GM12891 (cell line): ENCODE measurements at regions not wholly inside any gene's neighbourhood (a gene's known extent, or its start where the extent isn't known, plus 50 kb on each side); places are given as distances from the start of the nearest gene placed in this dataset.

Experiments
- POLR2A ChIP-seq: IDR thresholded peaks from 2 replicates; pipeline ENCODE4 v1.6.1; 2011; ENCODE audit warnings: low read depth, low read length, control low read depth
- POLR2AphosphoS5 ChIP-seq: IDR thresholded peaks from 2 replicates; pipeline ENCODE4 v1.6.1; 2011; ENCODE audit warnings: low read depth, low read length, control low read depth
- TAF1 ChIP-seq: IDR thresholded peaks from 2 replicates; pipeline ENCODE4 v1.6.1; 2011; ENCODE audit warnings: low read depth, low read length, control low read depth

DNA sequence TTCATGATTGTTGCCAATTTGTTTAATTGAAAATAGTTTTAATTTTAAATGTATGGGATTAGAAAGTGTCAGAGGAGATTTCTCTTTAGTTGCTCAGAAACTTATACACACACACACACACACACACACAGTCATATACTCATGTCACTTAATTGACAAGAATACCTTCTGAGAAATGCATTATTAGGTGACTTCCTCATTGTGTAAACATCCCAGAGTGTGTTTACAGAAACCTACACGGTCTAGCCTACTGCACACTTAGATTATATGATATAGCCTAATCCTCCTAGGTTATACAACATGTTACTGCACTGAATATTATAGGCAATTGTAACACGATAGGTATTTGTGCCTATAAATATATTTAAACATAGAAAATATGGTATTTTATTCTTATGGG, 1327.4 kb downstream of the FSTL5 start:
- no peak for TF ChIP-seq TAF1
- no peak for TF ChIP-seq POLR2AphosphoS5
- TF ChIP-seq POLR2A = no peak
